ENCODE measurements at regions not wholly inside any gene's neighbourhood (a gene's known extent, or its start where the extent isn't known, plus 50 kb on each side); places are given as distances from the start of the nearest gene placed in this dataset.

- CTCF ChIA-PET, result no interaction called here
- H3K4me2 ChIP-seq (replicated peaks; ENCODE audit: low read depth, low read length, poor library complexity, severe bottlenecking), result no peak overlapping the region
- no peaks in the 10 kb centered on the region for H3K9me3 ChIP-seq (ENCODE audit: control extremely low read depth in 1 of 3, control insufficient read depth in 2 of 3, insufficient read depth in 1 of 3, low read length in 2 of 3)
- no peaks in the 10 kb centered on the region for H3K79me2 ChIP-seq (ENCODE audit: control insufficient read depth, insufficient read depth, low read length)
- no peaks in the 10 kb centered on the region for H4K20me1 ChIP-seq (ENCODE audit: control insufficient read depth, insufficient read depth, low read length, poor library complexity, severe bottlenecking)
- ATAC-seq (ENCODE audit: low read depth) (no peak), DNase-seq (no peak)
- no peaks in the 10 kb centered on the region for H3K4me1 Mint-ChIP-seq
- H3K27ac ChIP-seq (ENCODE audit: low read length in 2 of 2), result no peak overlapping the region
- H3K9ac ChIP-seq (ENCODE audit: low read length), result no peak overlapping the region
- H3K27me3 Mint-ChIP-seq, result peaks cover 3% of the 10 kb centered on the region
- 57% methylated on average over 1 of the region's 1 CpG for WGBS (ENCODE audit: insufficient coverage)
- H3K4me3 Mint-ChIP-seq, result no peak overlapping the region
- no peaks in the 10 kb centered on the region for H3K9me3 Mint-ChIP-seq (ENCODE audit: insufficient read depth)
- H3K27me3 ChIP-seq (replicated peaks in 1 of 4; ENCODE audit: control extremely low read depth in 1 of 4, control insufficient read depth in 3 of 4, insufficient read depth in 4 of 4, low read length in 3 of 4), result no peaks in the 10 kb centered on the region
- intact Hi-C loops (cut with micrococcal nuclease), result no loop called here
- no peaks in the 10 kb centered on the region for H3K4me1 ChIP-seq (ENCODE audit: control insufficient read depth in 2 of 2, insufficient read depth in 2 of 2, low read length in 2 of 2)
- no peaks in the 10 kb centered on the region for H3K36me3 ChIP-seq (replicated peaks in 1 of 2; ENCODE audit: control extremely low read depth in 1 of 2, control insufficient read depth in 1 of 2, extremely low read depth in 1 of 2, insufficient read depth in 2 of 2, low read length in 1 of 2)
- POLR2A ChIA-PET, result no interaction called here
- H2AFZ ChIP-seq (ENCODE audit: insufficient read depth, low read depth, low read length, poor library complexity, severe bottlenecking), result no peak overlapping the region
- TF ChIP-seq CTCF (IDR thresholded peaks at IDR 0.05) (no peak), EZH2 (IDR thresholded peaks at IDR 0.05; ENCODE audit: borderline replicate concordance, insufficient read depth, low read depth, low read length, poor library complexity, severe bottlenecking) (no peak)
- no peak overlapping the region for H3K27ac Mint-ChIP-seq
- H3K4me3 ChIP-seq (ENCODE audit: control extremely low read depth in 1 of 5, extremely low read depth in 1 of 5, insufficient read depth in 1 of 5, low read depth in 2 of 5, low read length in 4 of 5), result no peak overlapping the region
These were observed 112.9 kb upstream of the ATXN7L3B start for GRCh38 chr12:74424778-74425177.

GRCh38 chr12:74426091-74426490 is 111.5 kb upstream of the ATXN7L3B start:
- CTCF ChIA-PET, result no interaction called here
- H3K9me3 Mint-ChIP-seq (ENCODE audit: insufficient read depth), result no peaks in the 10 kb centered on the region
- Histone ChIP-seq H4K20me1 (ENCODE audit: control insufficient read depth, insufficient read depth, low read length, poor library complexity, severe bottlenecking) (no peaks in the 10 kb centered on the region), H3K4me3 (ENCODE audit: control extremely low read depth in 1 of 5, extremely low read depth in 1 of 5, insufficient read depth in 1 of 5, low read depth in 2 of 5, low read length in 4 of 5) (no peak overlapping the region), H3K27me3 (replicated peaks in 1 of 4; ENCODE audit: control extremely low read depth in 1 of 4, control insufficient read depth in 3 of 4, insufficient read depth in 4 of 4, low read length in 3 of 4) (no peaks in the 10 kb centered on the region), H2AFZ (ENCODE audit: insufficient read depth, low read depth, low read length, poor library complexity, severe bottlenecking) (no peak overlapping the region), H3K79me2 (ENCODE audit: control insufficient read depth, insufficient read depth, low read length) (no peaks in the 10 kb centered on the region), H3K9me3 (ENCODE audit: control extremely low read depth in 1 of 3, control insufficient read depth in 2 of 3, insufficient read depth in 1 of 3, low read length in 2 of 3) (no peaks in the 10 kb centered on the region), H3K36me3 (replicated peaks in 1 of 2; ENCODE audit: control extremely low read depth in 1 of 2, control insufficient read depth in 1 of 2, extremely low read depth in 1 of 2, insufficient read depth in 2 of 2, low read length in 1 of 2) (no peaks in the 10 kb centered on the region), H3K9ac (ENCODE audit: low read length) (no peak overlapping the region), H3K4me1 (ENCODE audit: control insufficient read depth in 2 of 2, insufficient read depth in 2 of 2, low read length in 2 of 2) (no peaks in the 10 kb centered on the region), H3K27ac (ENCODE audit: low read length in 2 of 2) (no peak overlapping the region), H3K4me2 (replicated peaks; ENCODE audit: low read depth, low read length, poor library complexity, severe bottlenecking) (no peak overlapping the region)
- POLR2A ChIA-PET, result no interaction called here
- ATAC-seq (ENCODE audit: low read depth) (no peak), DNase-seq (no peak)
- H3K27ac Mint-ChIP-seq, result no peak overlapping the region
- H3K27me3 Mint-ChIP-seq, result peaks cover 3% of the 10 kb centered on the region
- TF ChIP-seq EZH2 (IDR thresholded peaks at IDR 0.05; ENCODE audit: borderline replicate concordance, insufficient read depth, low read depth, low read length, poor library complexity, severe bottlenecking) (no peak), CTCF (IDR thresholded peaks at IDR 0.05) (no peak)
- no peaks in the 10 kb centered on the region for H3K4me1 Mint-ChIP-seq
- intact Hi-C loops (cut with micrococcal nuclease), result no loop called here
- H3K4me3 Mint-ChIP-seq, result no peak overlapping the region

Data from B cell (primary cell).